HEK293 (cell line): ENCODE measurements at regions not wholly inside any gene's neighbourhood (a gene's known extent, or its start where the extent isn't known, plus 50 kb on each side); places are given as distances from the start of the nearest gene placed in this dataset.

ENCODE experiments used
- CTCF ChIA-PET: fragments of 350-600 bp; formaldehyde crosslinking; extraction: SDS; loops from one replicate; lab custom pipeline; 2021; ENCODE audit warnings: antibody characterized with exemption; lab: Yijun Ruan, JAX
- POLR2A ChIA-PET: fragments of 300-600 bp; formaldehyde crosslinking; extraction: SDS; loops from one replicate; lab custom pipeline; 2020; ENCODE audit warnings: antibody characterized with exemption, inconsistent platforms; lab: Yijun Ruan, JAX
- H3K27ac ChIP-seq: fragments of 200-500 bp; sonication (Bioruptor generic); 2 replicates; pipeline ENCODE4 v1.5.1; 2014; ENCODE audit warnings: low read depth, low read length, control low read depth, inconsistent platforms; ENCODE audit errors: extremely low read depth
- H3K36me3 ChIP-seq, 2 experiments: fragments of 200-500 bp in 1 of 2; sonication (Bioruptor generic) in 1 of 2; 1 replicate in 1 of 2; 2 replicates in 1 of 2; pipeline ENCODE4 v1.5.1; 2014 to 2017; ENCODE audit warnings: inconsistent platforms in 2 of 2, low read length in 2 of 2; ENCODE audit not compliant: control insufficient read depth in 2 of 2, insufficient read depth in 1 of 2
- H3K4me1 ChIP-seq: fragments of 200-500 bp; sonication (Bioruptor generic); 2 replicates; pipeline ENCODE4 v1.5.1; 2014; ENCODE audit warnings: mild to moderate bottlenecking, low read length, inconsistent platforms; ENCODE audit not compliant: control insufficient read depth, insufficient read depth
- H3K4me3 ChIP-seq: 2 replicates; pipeline ENCODE4 v1.5.1; 2011; ENCODE audit warnings: low read depth, mild to moderate bottlenecking, control low read depth, low read length, moderate library complexity
- H3K9me3 ChIP-seq: fragments of 200-500 bp; sonication (Bioruptor generic); 2 replicates; pipeline ENCODE4 v1.5.1; 2014; ENCODE audit warnings: low read depth, low read length, inconsistent platforms; ENCODE audit not compliant: control insufficient read depth, insufficient read depth
- BCL11B ChIP-seq: fragments of 450-650 bp; formaldehyde crosslinking; IDR thresholded peaks from 2 replicates; pipeline ENCODE4 v1.5.1; 2016; ENCODE audit warnings: low read depth, missing biosample characterization, missing genetic modification characterization
- PRDM4 ChIP-seq: fragments of 450-650 bp; formaldehyde crosslinking; IDR thresholded peaks from 2 replicates; pipeline ENCODE4 v1.5.1; 2017; ENCODE audit warnings: missing biosample characterization, missing genetic modification characterization
- REST ChIP-seq: fragments of 450-650 bp; formaldehyde crosslinking; IDR thresholded peaks from 2 replicates; pipeline ENCODE4 v1.5.1; 2016; ENCODE audit warnings: missing biosample characterization, missing genetic modification characterization
- ZNF121 ChIP-seq: fragments of 450-650 bp; formaldehyde crosslinking; IDR thresholded peaks from 2 replicates; pipeline ENCODE4 v1.5.1; 2016; ENCODE audit warnings: missing biosample characterization, missing genetic modification characterization
- ZNF280D ChIP-seq: fragments of 450-650 bp; formaldehyde crosslinking; IDR thresholded peaks from 2 replicates; pipeline ENCODE4 v1.5.1; 2016; ENCODE audit warnings: missing biosample characterization, missing genetic modification characterization
- ZNF626 ChIP-seq: fragments of 450-650 bp; sonication (Bioruptor Pico); formaldehyde crosslinking; IDR thresholded peaks from 2 replicates; pipeline ENCODE4 v1.5.1; 2018; ENCODE audit warnings: missing biosample characterization, missing genetic modification characterization, inconsistent platforms
- ZNF677 ChIP-seq: fragments of 450-650 bp; IDR thresholded peaks from 2 replicates; pipeline ENCODE4 v1.5.0; 2018; ENCODE audit warnings: missing biosample characterization, mild to moderate bottlenecking, missing genetic modification characterization, moderate library complexity
- ZNF768 ChIP-seq: fragments of 450-650 bp; formaldehyde crosslinking; IDR thresholded peaks from 2 replicates; pipeline ENCODE4 v1.5.1; 2018; ENCODE audit warnings: missing biosample characterization, mild to moderate bottlenecking, missing genetic modification characterization
- ZNF791 ChIP-seq: fragments of 450-650 bp; formaldehyde crosslinking; IDR thresholded peaks from 2 replicates; pipeline ENCODE4 v1.5.1; 2016; ENCODE audit warnings: missing biosample characterization, missing genetic modification characterization
- ZSCAN23 ChIP-seq: fragments of 450-650 bp; formaldehyde crosslinking; IDR thresholded peaks from 2 replicates; pipeline ENCODE4 v1.5.1; 2016; ENCODE audit warnings: missing biosample characterization, missing genetic modification characterization

- TF ChIP-seq ZNF121 (tag by site-specific recombination) (no peak), ZSCAN23 (tag by site-specific recombination) (no peak), REST (tag by site-specific recombination) (no peak), ZNF280D (tag by site-specific recombination) (no peak), BCL11B (tag by site-specific recombination) (no peak), PRDM4 (tag by site-specific recombination) (no peak), ZNF791 (tag by site-specific recombination) (no peak), ZNF768 (no peak)
These were observed 800.9 kb upstream of the MBL2 start for GRCh38 chr10:53573498-53573897.

GRCh38 chr10:53572799-53573198 is 800.2 kb upstream of the MBL2 start:
- Histone ChIP-seq H3K4me1 (no peaks in the 10 kb centered on the region), H3K36me3 (no peaks in the 10 kb centered on the region), H3K9me3 (no peaks in the 10 kb centered on the region), H3K4me3 (no peak overlapping the region), H3K27ac (no peak overlapping the region)
- POLR2A ChIA-PET, result no interaction called here
- no peak for TF ChIP-seq ZNF626 (tag by site-specific recombination)
- TF ChIP-seq ZNF677 (tag by site-specific recombination), result no peak
- CTCF ChIA-PET, result no interaction called here

More at GRCh38 chr10:53573498-53573897, 800.9 kb upstream of the MBL2 start:
- Histone ChIP-seq H3K4me3 (no peak overlapping the region), H3K9me3 (no peaks in the 10 kb centered on the region), H3K36me3 (no peaks in the 10 kb centered on the region), H3K4me1 (no peaks in the 10 kb centered on the region), H3K27ac (no peak overlapping the region)
- ChIA-PET POLR2A (no interaction called here), CTCF (no interaction called here)

- CTCF ChIA-PET, result no interaction called here
- H3K4me3 ChIP-seq, result no peak overlapping the region
- H3K4me1 ChIP-seq, result no peaks in the 10 kb centered on the region
- no peak overlapping the region for H3K27ac ChIP-seq
- POLR2A ChIA-PET, result no interaction called here
- no peak for TF ChIP-seq ZNF677 (tag by site-specific recombination)
- no peaks in the 10 kb centered on the region for H3K36me3 ChIP-seq
- H3K9me3 ChIP-seq, result no peaks in the 10 kb centered on the region
These were observed 797.6 kb upstream of the MBL2 start for GRCh38 chr10:53570221-53570620.
